Karpas-422 (cell line): ENCODE measurements at regions not wholly inside any gene's neighbourhood (a gene's known extent, or its start where the extent isn't known, plus 50 kb on each side); places are given as distances from the start of the nearest gene placed in this dataset.
"Not testable (repeated sequence)": the region's sequence is repeated elsewhere in the genome, so short reads cannot be mapped to it uniquely, and the experiment has no call there.

Experiments
- DNase-seq: peaks from one replicate; pipeline ENCODE4 v3.0.0-alpha.2; 2015
- H2AFZ ChIP-seq: fragments of 200-600 bp; sonication (generic); 2 replicates; pipeline ENCODE4 v1.6.1; 2014; ENCODE audit warnings: antibody characterized with exemption, low read length, mixed read lengths
- H3K27ac ChIP-seq: fragments of 200-600 bp; sonication (generic); 2 replicates; pipeline ENCODE4 v1.5.1; 2014; ENCODE audit warnings: mild to moderate bottlenecking, low read length, moderate library complexity
- H3K27me3 ChIP-seq: fragments of 200-600 bp; sonication (generic); 2 replicates; pipeline ENCODE4 v1.6.1; 2014; ENCODE audit warnings: low read length, mixed read lengths
- H3K36me3 ChIP-seq: fragments of 200-600 bp; sonication (generic); 2 replicates; pipeline ENCODE4 v1.6.1; 2014; ENCODE audit warnings: low read length, mixed read lengths; ENCODE audit not compliant: insufficient read depth
- H3K4me1 ChIP-seq: fragments of 200-600 bp; sonication (generic); 2 replicates; pipeline ENCODE4 v1.6.1; 2014; ENCODE audit warnings: mild to moderate bottlenecking, low read length, mixed read lengths
- H3K4me2 ChIP-seq: fragments of 200-600 bp; sonication (generic); 2 replicates; pipeline ENCODE4 v1.6.1; 2014; ENCODE audit warnings: low read length, low read depth, mild to moderate bottlenecking; ENCODE audit not compliant: poor library complexity, severe bottlenecking
- H3K4me3 ChIP-seq: fragments of 200-600 bp; sonication (generic); 2 replicates; pipeline ENCODE4 v1.5.1; 2014; ENCODE audit warnings: mild to moderate bottlenecking, antibody characterized with exemption, low read length, mixed read lengths
- H3K79me2 ChIP-seq: fragments of 200-600 bp; sonication (generic); 2 replicates; pipeline ENCODE4 v1.6.1; 2014; ENCODE audit warnings: mild to moderate bottlenecking, low read length, mixed read lengths
- H3K9ac ChIP-seq: fragments of 200-600 bp; sonication (generic); 2 replicates; pipeline ENCODE4 v1.6.0; 2014; ENCODE audit warnings: low read length
- H3K9me2 ChIP-seq: fragments of 200-600 bp; sonication (generic), shearing (Covaris generic); replicated peaks from 2 replicates; pipeline ENCODE4 v1.6.0; 2014; ENCODE audit warnings: mild to moderate bottlenecking, low read length, moderate library complexity; ENCODE audit not compliant: insufficient read depth
- H3K9me3 ChIP-seq: fragments of 300-700, 200-600 bp; sonication (generic); 2 replicates; pipeline ENCODE4 v1.6.1; 2014; ENCODE audit warnings: low read length, mixed read lengths
- H4K20me1 ChIP-seq: fragments of 200-600 bp; sonication (generic); 2 replicates; pipeline ENCODE4 v1.6.1; 2014; ENCODE audit warnings: mild to moderate bottlenecking, antibody characterized with exemption, low read length, low read depth; ENCODE audit not compliant: insufficient read depth

DNA sequence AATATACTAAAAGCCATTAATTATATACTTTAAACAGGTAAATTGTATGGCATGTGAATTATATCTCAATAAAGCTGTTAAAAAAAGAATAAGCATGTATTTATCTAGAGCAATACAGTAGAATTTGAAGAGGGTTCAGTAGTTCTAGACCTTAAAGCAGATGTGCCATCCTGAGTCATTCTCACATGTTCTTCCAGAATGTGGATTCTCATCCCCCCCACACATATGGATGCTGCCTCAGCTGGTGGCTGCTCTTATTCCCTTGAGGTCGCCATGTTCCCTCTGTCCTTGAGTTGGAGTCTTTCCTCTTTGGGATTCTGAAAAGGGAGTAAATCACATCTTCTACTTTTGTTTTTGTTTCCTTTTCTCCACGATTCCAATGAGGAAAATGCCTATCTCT is 321.3 kb downstream of the AEBP2 start:
- no peak overlapping the region for H2AFZ ChIP-seq
- no peaks in the 10 kb centered on the region for H3K9me2 ChIP-seq
- H3K9me3 ChIP-seq: no peaks in the 10 kb centered on the region
- H3K79me2 ChIP-seq: no peaks in the 10 kb centered on the region
- no peak overlapping the region for H3K27ac ChIP-seq
- no peaks in the 10 kb centered on the region for H3K27me3 ChIP-seq
- H4K20me1 ChIP-seq: no peaks in the 10 kb centered on the region
- no peak overlapping the region for H3K4me2 ChIP-seq
- no peaks in the 10 kb centered on the region for H3K36me3 ChIP-seq
- no peaks in the 10 kb centered on the region for H3K4me1 ChIP-seq
- no peak overlapping the region for H3K9ac ChIP-seq
- DNase-seq: no peak
- no peak overlapping the region for H3K4me3 ChIP-seq

- no peak overlapping the region for H3K4me3 ChIP-seq
- H3K9me2 ChIP-seq: no peaks in the 10 kb centered on the region
- no peaks in the 10 kb centered on the region for H3K4me1 ChIP-seq
- H3K9me3 ChIP-seq: no peaks in the 10 kb centered on the region
- no peaks in the 10 kb centered on the region for H3K27me3 ChIP-seq
- no peaks in the 10 kb centered on the region for H3K36me3 ChIP-seq
- H4K20me1 ChIP-seq: no peaks in the 10 kb centered on the region
- DNase-seq: no peak
- no peaks in the 10 kb centered on the region for H3K79me2 ChIP-seq
- H3K4me2 ChIP-seq: no peak overlapping the region
- H3K27ac ChIP-seq: no peak overlapping the region
- no peak overlapping the region for H3K9ac ChIP-seq
- H2AFZ ChIP-seq: no peak overlapping the region
These were observed 322.2 kb downstream of the AEBP2 start for GRCh38 chr12:19761463-19761862.

DNA sequence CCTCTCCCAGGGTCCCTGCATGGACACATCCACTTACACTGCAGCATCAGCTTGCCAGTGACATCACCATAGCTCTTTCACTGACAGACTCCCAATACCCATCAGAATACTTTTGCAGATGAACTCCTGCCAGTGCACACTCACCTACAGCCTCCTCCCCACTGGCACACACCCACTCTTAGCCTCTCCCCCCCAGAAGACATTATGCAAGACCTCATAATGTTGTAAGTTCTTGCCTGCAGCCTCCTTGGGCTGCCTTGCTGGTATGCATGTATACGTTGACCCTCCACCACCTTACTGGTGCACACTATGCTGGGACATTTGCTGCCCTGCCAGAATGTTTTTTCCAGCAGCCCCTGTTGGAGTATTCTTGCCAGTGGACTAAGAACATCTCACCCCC is 324.2 kb downstream of the AEBP2 start:
- Histone ChIP-seq H2AFZ (no peak overlapping the region), H3K27ac (no peak overlapping the region), H3K4me2 (no peak overlapping the region), H3K4me3 (no peak overlapping the region), H3K4me1 (no peaks in the 10 kb centered on the region), H3K36me3 (no peaks in the 10 kb centered on the region), H3K79me2 (no peaks in the 10 kb centered on the region), H3K9me2 (no peaks in the 10 kb centered on the region), H3K9ac (no peak overlapping the region), H3K9me3 (no peaks in the 10 kb centered on the region), H3K27me3 (no peaks in the 10 kb centered on the region), H4K20me1 (no peaks in the 10 kb centered on the region)
- no peak for DNase-seq

DNA sequence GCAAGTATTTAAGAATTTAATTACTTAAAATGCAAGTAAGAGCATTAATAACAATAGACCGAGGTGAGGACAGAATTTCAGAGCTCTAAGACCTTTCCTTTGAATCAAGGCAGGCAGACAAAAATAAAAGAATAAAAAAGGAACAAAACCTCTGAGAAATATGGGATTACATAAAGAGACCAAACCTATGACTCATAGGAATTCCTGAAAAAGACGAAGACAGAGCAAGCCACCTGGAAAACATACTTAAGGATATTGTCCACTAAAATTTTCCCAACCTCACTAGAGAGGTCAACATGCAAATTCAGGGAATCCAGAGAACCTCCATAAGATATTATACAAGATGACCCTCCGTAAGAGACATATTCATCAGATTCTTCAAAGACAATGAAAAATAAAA is 325.1 kb downstream of the AEBP2 start:
- no peaks in the 10 kb centered on the region for H3K79me2 ChIP-seq
- no peaks in the 10 kb centered on the region for H3K4me1 ChIP-seq
- H3K27ac ChIP-seq: no peak overlapping the region
- H3K27me3 ChIP-seq: no peaks in the 10 kb centered on the region
- H3K9me2 ChIP-seq: no peaks in the 10 kb centered on the region
- no peak overlapping the region for H3K9ac ChIP-seq
- no peaks in the 10 kb centered on the region for H3K9me3 ChIP-seq
- no peaks in the 10 kb centered on the region for H4K20me1 ChIP-seq
- no peak for DNase-seq
- H3K36me3 ChIP-seq: no peaks in the 10 kb centered on the region
- H3K4me3 ChIP-seq: no peak overlapping the region
- H3K4me2 ChIP-seq: no peak overlapping the region
- H2AFZ ChIP-seq: no peak overlapping the region

- no peak for DNase-seq
- no peak overlapping the region for H2AFZ ChIP-seq
- no peak overlapping the region for H3K4me3 ChIP-seq
- no peaks in the 10 kb centered on the region for H3K9me2 ChIP-seq
- no peaks in the 10 kb centered on the region for H3K27me3 ChIP-seq
- no peaks in the 10 kb centered on the region for H3K4me1 ChIP-seq
- no peaks in the 10 kb centered on the region for H3K79me2 ChIP-seq
- no peaks in the 10 kb centered on the region for H4K20me1 ChIP-seq
- H3K4me2 ChIP-seq: no peak overlapping the region
- H3K27ac ChIP-seq: no peak overlapping the region
- no peaks in the 10 kb centered on the region for H3K9me3 ChIP-seq
- H3K36me3 ChIP-seq: no peaks in the 10 kb centered on the region
- H3K9ac ChIP-seq: no peak overlapping the region
These were observed 332.6 kb downstream of the AEBP2 start for GRCh38 chr12:19771858-19772257.

DNA sequence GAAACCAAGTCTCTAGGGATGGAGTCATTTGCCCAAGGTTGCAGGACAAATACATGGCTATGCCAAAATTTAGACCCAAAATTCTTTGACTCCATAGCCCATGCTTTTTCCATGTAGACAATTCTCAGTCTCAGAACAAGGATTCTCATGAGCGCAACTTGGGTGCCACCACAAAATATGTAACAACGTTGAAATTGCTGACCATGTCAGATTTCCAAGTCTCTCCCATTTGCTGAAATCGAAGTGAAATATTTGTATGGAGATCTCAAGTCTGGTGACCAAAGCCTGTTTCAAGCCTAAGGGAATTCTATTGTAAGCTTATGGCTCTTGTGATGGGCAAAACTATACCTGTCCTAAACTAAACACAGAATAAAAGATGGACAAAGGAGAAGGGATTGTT is 333.5 kb downstream of the AEBP2 start:
- H4K20me1 ChIP-seq: no peaks in the 10 kb centered on the region
- H3K27ac ChIP-seq: no peak overlapping the region
- H3K4me2 ChIP-seq: no peak overlapping the region
- H3K4me1 ChIP-seq: no peaks in the 10 kb centered on the region
- H3K79me2 ChIP-seq: no peaks in the 10 kb centered on the region
- H3K9me3 ChIP-seq: no peaks in the 10 kb centered on the region
- no peak overlapping the region for H3K4me3 ChIP-seq
- H3K9me2 ChIP-seq: no peaks in the 10 kb centered on the region
- no peak for DNase-seq
- H3K27me3 ChIP-seq: no peaks in the 10 kb centered on the region
- no peaks in the 10 kb centered on the region for H3K36me3 ChIP-seq
- no peak overlapping the region for H2AFZ ChIP-seq
- no peak overlapping the region for H3K9ac ChIP-seq

- Histone ChIP-seq H3K27ac (no peak overlapping the region), H3K79me2 (no peaks in the 10 kb centered on the region), H3K9me3 (no peaks in the 10 kb centered on the region), H2AFZ (no peak overlapping the region), H3K9ac (no peak overlapping the region), H3K4me3 (no peak overlapping the region), H3K9me2 (no peaks in the 10 kb centered on the region), H3K36me3 (no peaks in the 10 kb centered on the region), H3K4me2 (no peak overlapping the region), H3K27me3 (no peaks in the 10 kb centered on the region), H3K4me1 (no peaks in the 10 kb centered on the region), H4K20me1 (no peaks in the 10 kb centered on the region)
- DNase-seq: no peak
These were observed 335.9 kb downstream of the AEBP2 start for GRCh38 chr12:19775241-19775640.

- H4K20me1 ChIP-seq, H3K36me3 ChIP-seq, H3K4me3 ChIP-seq, H3K9me2 ChIP-seq, DNase-seq, H3K27ac ChIP-seq, H2AFZ ChIP-seq, H3K9ac ChIP-seq, H3K79me2 ChIP-seq, H3K27me3 ChIP-seq, H3K4me2 ChIP-seq, H3K9me3 ChIP-seq, H3K4me1 ChIP-seq: not testable (repeated sequence)
These were observed 336.7 kb downstream of the AEBP2 start for GRCh38 chr12:19775976-19776375.

- H4K20me1 ChIP-seq: no peaks in the 10 kb centered on the region
- no peak overlapping the region for H3K4me3 ChIP-seq
- H3K9me3 ChIP-seq: no peaks in the 10 kb centered on the region
- H3K27ac ChIP-seq: no peak overlapping the region
- no peak overlapping the region for H3K4me2 ChIP-seq
- DNase-seq: no peak
- H3K79me2 ChIP-seq: no peaks in the 10 kb centered on the region
- no peaks in the 10 kb centered on the region for H3K27me3 ChIP-seq
- H3K4me1 ChIP-seq: no peaks in the 10 kb centered on the region
- H3K36me3 ChIP-seq: no peaks in the 10 kb centered on the region
- no peak overlapping the region for H3K9ac ChIP-seq
- H2AFZ ChIP-seq: no peak overlapping the region
- H3K9me2 ChIP-seq: no peaks in the 10 kb centered on the region
These were observed 338.9 kb downstream of the AEBP2 start for GRCh38 chr12:19778172-19778571.
